T-cell (primary cell): ENCODE measurements at regions not wholly inside any gene's neighbourhood (a gene's known extent, or its start where the extent isn't known, plus 50 kb on each side); places are given as distances from the start of the nearest gene placed in this dataset.

Source experiments
- ATAC-seq, 4 experiments: fragments of 200-7000 bp in 3 of 4; fragments of 150-1000 bp in 1 of 4; cut with Tn5 transposase; replicated peaks in 1 of 4; 1 replicate in 3 of 4; 2 replicates in 1 of 4; pipeline ENCODE4 v1.10.0; 2021; ENCODE audit warnings: moderate library complexity in 3 of 4, mild to moderate bottlenecking in 2 of 4, moderate number of reproducible peaks in 1 of 4
- CTCF ChIA-PET, 2 donors: fragments of 300-600 bp; sonication (Branson Sonifier 250); formaldehyde crosslinking; loops; one replicate each; lab custom pipeline; 2022; ENCODE audit warnings: antibody characterized with exemption in 2 of 2; lab: Charles Lee
- POLR2A ChIA-PET, 2 donors: fragments of 300-600 bp; sonication (Branson Sonifier 250); formaldehyde crosslinking; loops; one replicate each; lab custom pipeline; 2022; ENCODE audit warnings: antibody characterized with exemption in 2 of 2; lab: Charles Lee
- DNase-seq, 35 experiments: peaks; one replicate each; pipeline versions ENCODE4 v3.0.0 to v3.0.0-alpha.2; 2013 to 2023
- H3K27ac ChIP-seq: one replicate; pipeline ENCODE4 v1.5.1; 2013; ENCODE audit warnings: low read length
- H3K27me3 ChIP-seq, 2 experiments: replicated peaks in 1 of 2; 1 replicate in 1 of 2; 2 replicates in 1 of 2; pipeline versions ENCODE4 v1.6.1 to v1.7.0; 2013; ENCODE audit warnings: low read length in 1 of 2, mixed read lengths in 1 of 2; ENCODE audit not compliant: control insufficient read depth in 2 of 2, insufficient read depth in 2 of 2; ENCODE audit errors: extremely low read depth in 1 of 2
- H3K36me3 ChIP-seq, 2 donors: 1 replicate in 1 of 2; 2 replicates in 1 of 2; pipeline versions ENCODE4 v1.6.1 to v1.7.0; 2013; ENCODE audit warnings: low read length in 1 of 2; ENCODE audit not compliant: control insufficient read depth in 2 of 2, insufficient read depth in 1 of 2; ENCODE audit errors: extremely low read depth in 1 of 2
- H3K4me1 ChIP-seq, 2 experiments: 1 replicate in 1 of 2; 2 replicates in 1 of 2; pipeline versions ENCODE4 v1.6.1 to v1.7.0; 2013; ENCODE audit warnings: low read length in 2 of 2, mixed read lengths in 1 of 2; ENCODE audit not compliant: insufficient read depth in 2 of 2, control insufficient read depth in 1 of 2; ENCODE audit errors: extremely low read depth in 1 of 2
- H3K4me3 ChIP-seq, 2 donors: 1 replicate in 1 of 2; 2 replicates in 1 of 2; pipeline versions ENCODE4 v1.5.1 to v1.7.0; 2013; ENCODE audit warnings: mild to moderate bottlenecking in 2 of 2, low read length in 1 of 2, moderate library complexity in 1 of 2; ENCODE audit not compliant: control insufficient read depth in 1 of 2; ENCODE audit errors: extremely low read depth in 1 of 2
- H3K9me3 ChIP-seq: 2 replicates; pipeline ENCODE4 v1.7.0; 2013
- H3K27ac Mint-ChIP-seq, 2 donors: one replicate each; pipeline ENCODE4 v1.8.0; 2020 to 2021; ENCODE audit warnings: mild to moderate bottlenecking in 2 of 2, mixed read lengths in 2 of 2
- H3K27me3 Mint-ChIP-seq, 2 donors: one replicate each; pipeline ENCODE4 v1.8.0; 2021 to 2022; ENCODE audit warnings: mixed read lengths in 2 of 2
- H3K36me3 Mint-ChIP-seq: one replicate; pipeline ENCODE4 v1.8.0; 2021; ENCODE audit warnings: mixed read lengths
- H3K4me1 Mint-ChIP-seq, 3 donors: one replicate each; pipeline ENCODE4 v1.8.0; 2020 to 2022; ENCODE audit warnings: mixed read lengths in 3 of 3, mild to moderate bottlenecking in 1 of 3
- H3K4me3 Mint-ChIP-seq, 3 donors: one replicate each; pipeline ENCODE4 v1.8.0; 2020 to 2022; ENCODE audit warnings: mild to moderate bottlenecking in 3 of 3, mixed read lengths in 3 of 3, moderate library complexity in 3 of 3
- H3K9me3 Mint-ChIP-seq, 3 donors: one replicate each; pipeline ENCODE4 v1.8.0; 2020 to 2022; ENCODE audit warnings: mixed read lengths in 3 of 3
- WGBS: methylation state at CpG from one replicate; pipeline ENCODE4 v1.1.5; 2013; ENCODE audit warnings: missing lambda C conversion rate; ENCODE audit not compliant: insufficient coverage; 5-methylcytosine and 5-hydroxymethylcytosine counted together

DNA sequence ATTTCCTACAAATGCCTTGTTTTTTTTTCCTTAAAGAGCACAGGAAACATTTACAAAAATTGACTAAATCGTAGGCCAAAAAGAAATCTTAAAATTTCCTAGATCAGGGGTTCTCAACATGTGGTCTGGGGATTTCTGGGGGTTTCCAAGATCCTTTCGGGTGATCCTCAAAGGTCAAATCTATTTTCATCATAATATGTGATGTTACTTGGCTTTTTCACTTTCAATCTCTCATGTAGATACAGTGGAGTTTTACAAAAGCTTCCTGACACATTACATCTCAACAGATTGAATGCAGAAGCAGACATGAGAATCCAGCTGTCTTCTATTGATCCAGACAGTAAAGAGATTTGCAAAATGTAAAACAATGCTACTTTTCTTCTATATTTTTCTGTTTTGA, 497.3 kb downstream of the INHBA start:
- no peaks in the 10 kb centered on the region for H3K27me3 Mint-ChIP-seq
- H3K4me3 Mint-ChIP-seq: no peak overlapping the region
- Histone ChIP-seq H3K4me3 (no peak overlapping the region), H3K36me3 (no peaks in the 10 kb centered on the region), H3K9me3 (no peaks in the 10 kb centered on the region), H3K27me3 (no peaks in the 10 kb centered on the region), H3K4me1 (no peaks in the 10 kb centered on the region), H3K27ac (no peak overlapping the region)
- H3K27ac Mint-ChIP-seq: no peak overlapping the region
- H3K4me1 Mint-ChIP-seq: no peaks in the 10 kb centered on the region
- POLR2A ChIA-PET: no interaction called here
- DNase-seq (no peak), ATAC-seq (no peak)
- WGBS: no CpG with 5 or more reads among the region's 2 CpGs
- no peaks in the 10 kb centered on the region for H3K36me3 Mint-ChIP-seq
- CTCF ChIA-PET: no interaction called here
- H3K9me3 Mint-ChIP-seq: peaks cover 4 to 11% (median 5%) of the 10 kb centered on the region in 3 donors

DNA sequence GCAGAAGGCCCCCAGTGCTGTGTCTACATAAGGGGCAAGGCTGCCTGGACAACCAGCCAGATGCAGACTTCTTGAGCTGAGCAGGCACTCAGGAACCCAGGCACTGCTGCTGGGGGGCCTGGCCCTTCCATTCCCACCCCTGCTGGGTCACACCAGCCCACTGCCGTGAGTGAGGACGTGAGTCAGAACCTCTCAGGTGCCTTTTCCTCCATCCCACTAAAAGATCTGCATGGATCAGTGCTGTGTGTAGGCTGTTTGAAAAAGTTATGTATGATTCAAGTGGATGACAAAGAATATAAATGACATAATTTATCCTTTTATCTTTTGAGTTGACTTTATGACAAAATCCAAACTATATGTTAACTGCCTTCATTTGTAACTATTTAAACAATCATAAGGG, 499.3 kb downstream of the INHBA start:
- ATAC-seq (no peak), DNase-seq (no peak)
- H3K4me1 Mint-ChIP-seq: no peaks in the 10 kb centered on the region
- H3K36me3 ChIP-seq: no peaks in the 10 kb centered on the region
- CTCF ChIA-PET: no interaction called here
- no peak overlapping the region for H3K4me3 Mint-ChIP-seq
- no peaks in the 10 kb centered on the region for H3K36me3 Mint-ChIP-seq
- no peaks in the 10 kb centered on the region for H3K4me1 ChIP-seq
- POLR2A ChIA-PET: no interaction called here
- H3K27me3 ChIP-seq: no peaks in the 10 kb centered on the region
- no peak overlapping the region for H3K27ac Mint-ChIP-seq
- no CpG with 5 or more reads among the region's 2 CpGs for WGBS
- no peak overlapping the region for H3K27ac ChIP-seq
- H3K9me3 ChIP-seq: no peaks in the 10 kb centered on the region
- H3K9me3 Mint-ChIP-seq: peaks cover 5 to 10% (median 9%) of the 10 kb centered on the region in 3 donors
- H3K27me3 Mint-ChIP-seq: no peaks in the 10 kb centered on the region
- no peak overlapping the region for H3K4me3 ChIP-seq

DNA sequence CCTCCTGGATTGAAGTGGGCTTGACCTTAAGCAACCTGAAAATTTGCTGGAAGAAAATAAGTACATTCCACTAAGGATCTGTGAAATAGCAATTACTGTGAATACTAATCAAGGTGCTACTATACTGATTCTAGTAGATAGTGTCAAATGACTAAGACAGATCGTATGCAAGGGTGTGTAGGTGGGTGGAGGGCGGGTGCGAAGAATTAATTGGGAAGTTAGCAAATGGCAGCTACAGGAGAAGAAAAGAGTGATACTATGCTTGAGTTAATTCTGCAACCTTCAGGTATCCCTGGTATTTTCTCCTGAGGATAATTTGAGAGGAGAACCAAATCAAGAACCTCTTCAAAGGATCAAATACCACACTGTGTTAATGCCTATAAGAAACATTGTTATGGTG, 501.9 kb downstream of the INHBA start:
- no peaks in the 10 kb centered on the region for H3K4me1 ChIP-seq
- Mint-ChIP-seq H3K36me3 (no peaks in the 10 kb centered on the region), H3K27me3 (no peaks in the 10 kb centered on the region), H3K27ac (no peak overlapping the region), H3K9me3 (peaks cover 0 to 6% (median 4%) of the 10 kb centered on the region in 3 donors), H3K4me1 (no peaks in the 10 kb centered on the region), H3K4me3 (no peak overlapping the region)
- H3K27me3 ChIP-seq: no peaks in the 10 kb centered on the region
- CTCF ChIA-PET: no interaction called here
- 94% methylated on average over 3 of the region's 3 CpGs for WGBS
- POLR2A ChIA-PET: no interaction called here
- no peak overlapping the region for H3K4me3 ChIP-seq
- DNase-seq (no peak), ATAC-seq (no peak)
- H3K27ac ChIP-seq: no peak overlapping the region
- H3K9me3 ChIP-seq: no peaks in the 10 kb centered on the region
- H3K36me3 ChIP-seq: no peaks in the 10 kb centered on the region

DNA sequence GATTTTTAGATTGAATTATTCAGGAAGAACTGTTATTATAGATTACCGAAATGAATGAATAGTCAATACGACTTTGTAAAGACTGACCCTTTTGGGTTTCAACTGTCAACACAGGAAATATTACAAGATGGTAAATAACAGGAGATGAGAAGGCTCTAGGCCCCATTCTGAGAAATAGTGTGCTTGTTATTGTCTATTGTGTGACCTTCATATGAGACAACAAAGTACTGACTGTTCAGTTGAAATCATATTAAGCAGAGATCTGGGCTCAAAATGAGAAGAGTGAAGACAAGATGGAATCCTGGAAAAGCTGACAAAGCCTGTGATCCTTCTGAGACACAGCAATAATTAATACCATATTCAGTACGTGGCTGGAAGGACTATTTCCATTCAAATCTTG, 503.8 kb downstream of the INHBA start:
- H3K36me3 ChIP-seq: no peaks in the 10 kb centered on the region
- H3K27me3 Mint-ChIP-seq: no peaks in the 10 kb centered on the region
- no peaks in the 10 kb centered on the region for H3K4me1 ChIP-seq
- no peak for ATAC-seq
- peaks cover 0 to 6% (median 4%) of the 10 kb centered on the region in 3 donors for H3K9me3 Mint-ChIP-seq
- no peaks in the 10 kb centered on the region for H3K4me1 Mint-ChIP-seq
- H3K4me3 ChIP-seq: no peak overlapping the region
- no peaks in the 10 kb centered on the region for H3K27me3 ChIP-seq
- WGBS: 100% methylated on average over 2 of the region's 3 CpGs
- no peaks in the 10 kb centered on the region for H3K9me3 ChIP-seq
- no peak overlapping the region for H3K27ac ChIP-seq
- CTCF ChIA-PET: no interaction called here
- no peaks in the 10 kb centered on the region for H3K36me3 Mint-ChIP-seq
- H3K27ac Mint-ChIP-seq: no peak overlapping the region
- H3K4me3 Mint-ChIP-seq: no peak overlapping the region
- POLR2A ChIA-PET: no interaction called here
- no peak for DNase-seq

- no peak overlapping the region for H3K4me3 ChIP-seq
- H3K36me3 ChIP-seq: no peaks in the 10 kb centered on the region
- no peaks in the 10 kb centered on the region for H3K27me3 ChIP-seq
- no peaks in the 10 kb centered on the region for H3K4me1 ChIP-seq
- DNase-seq (no peak), ATAC-seq (no peak)
- POLR2A ChIA-PET: no interaction called here
- H3K4me1 Mint-ChIP-seq: no peaks in the 10 kb centered on the region
- CTCF ChIA-PET: no interaction called here
- no peaks in the 10 kb centered on the region for H3K9me3 ChIP-seq
- no peaks in the 10 kb centered on the region for H3K27me3 Mint-ChIP-seq
- peaks cover 0 to 6% (median under 1%) of the 10 kb centered on the region in 3 donors for H3K9me3 Mint-ChIP-seq
- H3K36me3 Mint-ChIP-seq: no peaks in the 10 kb centered on the region
- no peak overlapping the region for H3K27ac Mint-ChIP-seq
- no peak overlapping the region for H3K4me3 Mint-ChIP-seq
- H3K27ac ChIP-seq: no peak overlapping the region
Observed at GRCh38 chr7:41198502-41198901, 504.4 kb downstream of the INHBA start.

GRCh38 chr7:41197769-41198168, 505.1 kb downstream of the INHBA start:
- ChIA-PET POLR2A (interaction anchor here in 1 of 2 donors (0.6 kb wide), 1 partner anchor 14 kb away, joined by 4 read pairs; no protein-coding TSS in a partner anchor), CTCF (no interaction called here)
- Histone ChIP-seq H3K9me3 (no peaks in the 10 kb centered on the region), H3K4me3 (no peak overlapping the region), H3K27me3 (no peaks in the 10 kb centered on the region), H3K36me3 (no peaks in the 10 kb centered on the region), H3K27ac (no peak overlapping the region), H3K4me1 (no peaks in the 10 kb centered on the region)
- Mint-ChIP-seq H3K27ac (no peak overlapping the region), H3K36me3 (no peaks in the 10 kb centered on the region), H3K9me3 (peaks cover 0 to 6% (median 0%) of the 10 kb centered on the region in 3 donors), H3K4me1 (no peaks in the 10 kb centered on the region), H3K4me3 (no peak overlapping the region), H3K27me3 (no peaks in the 10 kb centered on the region)
- no peak for DNase-seq
- ATAC-seq: no peak
- no CpG with 5 or more reads among the region's 2 CpGs for WGBS

DNA sequence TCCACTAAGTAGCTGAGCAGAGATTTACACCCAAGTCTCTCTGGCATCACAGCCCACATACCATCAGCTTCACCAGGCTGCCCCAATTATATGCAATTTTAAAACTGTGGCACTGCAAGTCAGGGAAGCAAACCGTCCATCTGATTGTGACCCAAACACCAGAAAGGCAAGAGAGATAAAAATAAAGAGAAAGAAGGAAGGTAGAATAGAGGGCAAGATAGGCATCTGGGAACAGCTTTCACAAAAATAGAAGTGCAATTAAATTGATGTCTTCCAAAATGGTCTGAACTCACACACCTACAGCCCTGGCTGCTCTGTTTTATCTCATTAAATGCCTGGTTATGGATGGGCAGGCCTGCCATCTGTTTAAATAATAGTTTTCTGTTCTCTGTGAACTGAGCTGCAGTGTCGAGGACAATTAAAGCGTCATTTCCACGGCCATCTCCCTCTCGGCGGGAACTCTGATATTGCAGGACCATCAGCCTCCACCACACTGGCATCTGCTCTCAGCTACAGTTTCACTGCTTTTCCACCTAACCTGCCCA, 509.1 kb downstream of the INHBA start:
- WGBS: 91% methylated on average over 5 of the region's 6 CpGs
- no peaks in the 10 kb centered on the region for H3K9me3 ChIP-seq
- CTCF ChIA-PET: no interaction called here
- no peaks in the 10 kb centered on the region for H3K27me3 ChIP-seq
- POLR2A ChIA-PET: interaction anchor here in 1 of 2 donors (0.6 kb wide), 1 partner anchor 28 kb away, joined by 3 read pairs; no protein-coding TSS in a partner anchor
- H3K4me3 ChIP-seq: no peak overlapping the region
- ATAC-seq (no peak), DNase-seq (no peak)
- no peaks in the 10 kb centered on the region for H3K4me1 ChIP-seq
- Mint-ChIP-seq H3K4me1 (no peaks in the 10 kb centered on the region), H3K9me3 (no peaks in the 10 kb centered on the region), H3K27ac (no peak overlapping the region), H3K36me3 (no peaks in the 10 kb centered on the region), H3K4me3 (no peak overlapping the region), H3K27me3 (no peaks in the 10 kb centered on the region)
- H3K36me3 ChIP-seq: no peaks in the 10 kb centered on the region
- no peak overlapping the region for H3K27ac ChIP-seq
